ENCODE measurements at regions not wholly inside any gene's neighbourhood (a gene's known extent, or its start where the extent isn't known, plus 50 kb on each side); places are given as distances from the start of the nearest gene placed in this dataset.

GRCh38 chr21:35933466-35933865 is 126.9 kb downstream of the SETD4 start:
- TF ChIP-seq CTCF (IDR thresholded peaks at IDR 0.05; ENCODE audit: low read depth, low read length): no peak
- TF ChIP-seq MAX (IDR thresholded peaks at IDR 0.05; ENCODE audit: low read depth, low read length): no peak
- no peak for TF ChIP-seq MYC (IDR thresholded peaks at IDR 0.05; ENCODE audit: low read depth, low read length)
